Calu3 (cell line): ENCODE measurements at regions not wholly inside any gene's neighbourhood (a gene's known extent, or its start where the extent isn't known, plus 50 kb on each side); places are given as distances from the start of the nearest gene placed in this dataset.

Experiments used
- BruUV-seq: library from RNA; stranded (reverse); fragments of 400-500 nt; replicated peaks from 2 replicates; lab custom pipeline; 2021; lab: Mats Ljungman, UMichigan
- CTCF ChIA-PET: fragments of 300-600 bp; sonication (Branson Sonifier 250); formaldehyde crosslinking; loops from one replicate; lab custom pipeline; 2022; ENCODE audit warnings: antibody characterized with exemption; lab: Charles Lee
- DNase-seq: peaks from one replicate; pipeline ENCODE4 v3.0.0; 2022
- H3K27ac Mint-ChIP-seq: one replicate; pipeline ENCODE4 v1.8.0; 2022; ENCODE audit warnings: mixed read lengths; ENCODE audit not compliant: unreplicated experiment
- H3K27me3 Mint-ChIP-seq: one replicate; pipeline ENCODE4 v1.8.0; 2022; ENCODE audit warnings: mixed read lengths; ENCODE audit not compliant: unreplicated experiment
- H3K36me3 Mint-ChIP-seq: one replicate; pipeline ENCODE4 v1.8.0; 2022; ENCODE audit warnings: mild to moderate bottlenecking, moderate library complexity, mixed read lengths; ENCODE audit not compliant: insufficient read depth, unreplicated experiment
- H3K4me1 Mint-ChIP-seq: one replicate; pipeline ENCODE4 v1.8.0; 2022; ENCODE audit warnings: mild to moderate bottlenecking, low read depth, mixed read lengths; ENCODE audit not compliant: unreplicated experiment
- H3K4me3 Mint-ChIP-seq: one replicate; pipeline ENCODE4 v1.8.0; 2022; ENCODE audit warnings: mild to moderate bottlenecking, low read depth, moderate library complexity, mixed read lengths; ENCODE audit not compliant: unreplicated experiment
- H3K9me3 Mint-ChIP-seq: one replicate; pipeline ENCODE4 v1.8.0; 2022; ENCODE audit warnings: low read depth, mixed read lengths; ENCODE audit not compliant: unreplicated experiment
- intact Hi-C: fragments of 100-400 bp; cut with micrococcal nuclease; formaldehyde crosslinking; loops from one replicate; pipeline ENCODE4 v1.10.0; 2022; ENCODE audit not compliant: unreplicated experiment
- TF ChIP-seq, protein P1 (sequence below): fragments of 200-600 bp; IDR thresholded peaks from one replicate; pipeline ENCODE4 v1.8.0; 2022; ENCODE audit warnings: antibody characterized with exemption; ENCODE audit not compliant: unreplicated experiment

DNA sequence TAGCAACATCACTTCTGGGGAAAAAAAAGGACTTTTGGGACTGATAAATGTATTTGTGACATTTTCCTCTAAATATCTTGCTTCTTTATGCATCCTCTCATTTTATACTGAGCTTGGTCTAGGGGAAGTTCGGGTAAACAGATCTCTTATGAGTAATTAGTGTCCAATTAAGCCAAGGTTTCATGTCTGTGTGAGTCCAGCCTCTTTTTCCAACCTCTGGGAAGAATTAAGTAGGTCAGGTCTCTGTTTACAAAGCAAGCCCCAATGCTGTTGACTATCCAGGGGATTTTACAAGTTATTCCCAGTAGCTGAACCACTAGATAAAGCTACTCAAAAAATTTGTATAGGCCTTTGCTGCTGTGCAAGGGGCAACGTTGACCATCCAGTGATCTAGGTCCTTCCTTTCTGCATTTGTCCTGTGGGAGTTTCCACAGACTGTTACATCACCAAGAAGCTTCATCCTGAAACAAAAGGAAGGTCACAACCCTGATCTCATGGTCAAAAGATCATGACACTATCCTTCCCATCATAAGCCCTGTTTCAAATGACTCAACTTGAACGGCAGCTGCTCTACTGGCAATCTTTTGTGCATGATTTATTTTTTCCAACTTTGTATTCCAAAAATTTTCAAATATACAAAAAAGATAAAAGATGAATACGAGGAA lies 74.3 kb downstream of the ETS2 start:
- no peaks in the 10 kb centered on the region for H3K36me3 Mint-ChIP-seq
- H3K27me3 Mint-ChIP-seq: no peaks in the 10 kb centered on the region
- TF ChIP-seq, protein P1, sequence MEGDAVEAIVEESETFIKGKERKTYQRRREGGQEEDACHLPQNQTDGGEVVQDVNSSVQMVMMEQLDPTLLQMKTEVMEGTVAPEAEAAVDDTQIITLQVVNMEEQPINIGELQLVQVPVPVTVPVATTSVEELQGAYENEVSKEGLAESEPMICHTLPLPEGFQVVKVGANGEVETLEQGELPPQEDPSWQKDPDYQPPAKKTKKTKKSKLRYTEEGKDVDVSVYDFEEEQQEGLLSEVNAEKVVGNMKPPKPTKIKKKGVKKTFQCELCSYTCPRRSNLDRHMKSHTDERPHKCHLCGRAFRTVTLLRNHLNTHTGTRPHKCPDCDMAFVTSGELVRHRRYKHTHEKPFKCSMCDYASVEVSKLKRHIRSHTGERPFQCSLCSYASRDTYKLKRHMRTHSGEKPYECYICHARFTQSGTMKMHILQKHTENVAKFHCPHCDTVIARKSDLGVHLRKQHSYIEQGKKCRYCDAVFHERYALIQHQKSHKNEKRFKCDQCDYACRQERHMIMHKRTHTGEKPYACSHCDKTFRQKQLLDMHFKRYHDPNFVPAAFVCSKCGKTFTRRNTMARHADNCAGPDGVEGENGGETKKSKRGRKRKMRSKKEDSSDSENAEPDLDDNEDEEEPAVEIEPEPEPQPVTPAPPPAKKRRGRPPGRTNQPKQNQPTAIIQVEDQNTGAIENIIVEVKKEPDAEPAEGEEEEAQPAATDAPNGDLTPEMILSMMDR: no peak
- intact Hi-C loops: no loop called here
- peaks cover 9% of the 10 kb centered on the region for H3K9me3 Mint-ChIP-seq
- no peak for DNase-seq
- H3K27ac Mint-ChIP-seq: no peak overlapping the region
- H3K4me1 Mint-ChIP-seq: no peaks in the 10 kb centered on the region
- no TSS peak for BruUV-seq
- CTCF ChIA-PET: no interaction called here
- no peak overlapping the region for H3K4me3 Mint-ChIP-seq

GRCh38 chr21:38878379-38879179 lies 72.8 kb downstream of the ETS2 start:
- Mint-ChIP-seq H3K4me3 (no peak overlapping the region), H3K27me3 (no peaks in the 10 kb centered on the region), H3K4me1 (no peaks in the 10 kb centered on the region), H3K9me3 (peaks cover 4% of the 10 kb centered on the region), H3K27ac (no peak overlapping the region), H3K36me3 (no peaks in the 10 kb centered on the region)
- CTCF ChIA-PET: no interaction called here
- TF ChIP-seq, protein P1: no peak
- intact Hi-C loops: no loop called here
- DNase-seq: no peak
- no TSS peak for BruUV-seq

DNA sequence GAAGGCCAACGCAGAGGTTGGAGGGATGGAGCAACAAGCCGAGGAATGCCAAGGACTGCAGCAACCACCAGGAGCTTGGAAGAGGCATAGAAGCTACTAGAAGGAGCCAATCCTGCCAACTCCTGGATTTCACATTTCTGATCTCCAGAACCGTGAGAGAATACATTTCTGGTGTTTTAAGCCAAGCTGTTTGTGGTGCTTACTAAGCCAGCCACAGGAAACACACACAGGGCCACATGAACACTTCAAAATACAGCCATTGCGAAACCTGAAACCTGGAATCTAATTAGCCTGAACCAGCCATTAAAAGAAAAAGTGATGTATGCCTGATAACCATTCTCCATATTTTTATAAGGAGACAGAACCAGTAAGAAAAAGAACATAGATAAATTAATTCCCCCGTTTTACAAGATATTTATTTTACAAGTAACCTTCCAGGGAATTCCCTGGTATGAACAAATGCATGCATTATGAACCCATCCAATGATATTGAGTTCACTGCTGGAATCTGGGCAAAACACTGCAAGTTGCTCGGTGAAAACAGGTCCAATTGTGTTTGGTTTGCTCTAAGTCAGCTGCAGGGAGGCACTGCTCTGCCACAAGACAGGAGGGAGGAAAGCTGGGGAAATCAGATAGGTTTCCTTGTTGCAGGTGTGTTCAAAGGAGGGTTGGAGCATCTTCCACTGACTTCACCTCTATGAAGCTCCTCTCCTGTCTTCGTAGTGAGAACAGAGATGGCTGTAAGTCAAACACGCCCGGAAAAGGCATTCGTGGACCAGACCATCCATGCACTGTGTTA lies 70.2 kb downstream of the ETS2 start:
- H3K4me3 Mint-ChIP-seq: no peak overlapping the region
- no peak overlapping the region for H3K27ac Mint-ChIP-seq
- DNase-seq: no peak
- no TSS peak for BruUV-seq
- H3K4me1 Mint-ChIP-seq: no peaks in the 10 kb centered on the region
- H3K27me3 Mint-ChIP-seq: no peaks in the 10 kb centered on the region
- no peaks in the 10 kb centered on the region for H3K9me3 Mint-ChIP-seq
- CTCF ChIA-PET: no interaction called here
- no peaks in the 10 kb centered on the region for H3K36me3 Mint-ChIP-seq
- TF ChIP-seq, protein P1: no peak
- intact Hi-C loops: no loop called here
